ENCODE measurements at regions not wholly inside any gene's neighbourhood (a gene's known extent, or its start where the extent isn't known, plus 50 kb on each side); places are given as distances from the start of the nearest gene placed in this dataset.
"Not testable (repeated sequence)": the region's sequence is repeated elsewhere in the genome, so short reads cannot be mapped to it uniquely, and the experiment has no call there.

DNA sequence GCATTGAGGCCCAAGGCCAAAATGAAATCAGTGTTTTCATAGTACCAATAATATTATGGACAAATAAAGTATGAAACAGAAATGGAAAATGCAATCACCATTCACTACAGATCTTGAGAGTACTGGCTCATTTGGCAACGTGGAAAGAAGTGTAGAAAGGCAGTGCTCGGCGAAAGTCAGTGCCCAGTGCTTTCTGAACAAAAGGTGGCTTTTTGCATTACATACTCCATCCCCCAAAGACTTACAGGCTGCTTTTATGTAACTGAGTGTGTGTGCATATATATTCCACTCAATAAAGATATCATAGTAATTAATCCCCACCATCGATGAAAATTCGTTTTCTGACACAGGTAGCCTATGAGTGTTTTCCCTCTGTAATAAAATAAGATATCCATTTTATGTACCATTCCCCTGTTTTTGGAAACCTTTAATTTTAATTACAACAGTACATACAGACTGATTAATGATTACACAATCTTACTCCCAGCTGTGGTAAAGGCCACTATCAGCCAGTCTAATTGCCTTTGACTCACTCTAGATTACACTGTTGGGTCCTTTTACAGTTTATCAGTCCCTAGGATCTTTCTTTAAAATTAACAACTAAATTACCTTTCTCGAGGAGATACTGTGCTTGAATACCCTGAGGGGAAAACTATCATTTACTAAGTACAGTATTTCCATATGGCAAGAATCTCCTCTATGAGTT is 65.9 kb downstream of the MAD2L1 start:
- 83 to 90% methylated on average over 6 of the region's 6 CpGs for WGBS, 2 donors (ENCODE audit: low coverage in 1 of 2)
- Histone ChIP-seq H3K36me3 (no peaks in the 10 kb centered on the region), H3K27ac (no peak overlapping the region), H3K4me1 (no peaks in the 10 kb centered on the region), H3K4me3 (no peak overlapping the region), H3K9me3 (no peaks in the 10 kb centered on the region), H3K27me3 (no peaks in the 10 kb centered on the region)
- no peak for ATAC-seq
- no peak for TF ChIP-seq POLR2AphosphoS5 (IDR thresholded peaks at IDR 0.05)

- H3K4me1 ChIP-seq, H3K27ac ChIP-seq, H3K27me3 ChIP-seq, ATAC-seq, H3K4me3 ChIP-seq, H3K9me3 ChIP-seq, H3K36me3 ChIP-seq: not testable (repeated sequence)
- 94% methylated on average over 8 of the region's 10 CpGs; no CpG with 5 or more reads in 1 of the 2 donors for WGBS, 2 donors (ENCODE audit: low coverage in 1 of 2)
These were observed 70.6 kb downstream of the MAD2L1 start for GRCh38 chr4:119996024-119996423.

DNA sequence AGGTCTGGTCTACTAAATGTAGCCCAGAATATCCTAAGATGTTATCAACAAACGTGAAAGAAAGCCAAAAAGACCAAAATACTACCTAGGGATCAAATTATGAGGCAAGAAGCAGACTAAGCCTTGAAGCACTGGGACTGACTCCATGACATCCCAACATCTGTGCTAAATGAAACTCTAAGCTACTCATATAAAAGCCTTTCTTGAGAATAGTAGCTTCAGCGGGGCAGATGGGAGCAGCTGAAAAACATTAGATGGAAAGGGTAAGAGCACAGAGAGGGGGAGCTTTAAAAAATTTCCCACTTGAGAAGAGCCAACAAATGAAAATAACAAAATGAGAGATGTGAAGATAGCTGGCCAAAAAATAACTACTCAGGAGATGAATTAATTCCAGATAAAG is 81.7 kb downstream of the MAD2L1 start:
- Histone ChIP-seq H3K9me3 (no peaks in the 10 kb centered on the region), H3K27ac (no peak overlapping the region), H3K4me3 (no peak overlapping the region), H3K4me1 (peaks cover 0 to 12% (median 0%) of the 10 kb centered on the region in 3 donors), H3K36me3 (no peaks in the 10 kb centered on the region), H3K27me3 (no peaks in the 10 kb centered on the region)
- TF ChIP-seq POLR2A (IDR thresholded peaks at IDR 0.05) (no peak), POLR2AphosphoS5 (IDR thresholded peaks at IDR 0.05) (no peak), EP300 (IDR thresholded peaks at IDR 0.05) (no peak), CTCF (IDR thresholded peaks at IDR 0.05) (no peak)
- ATAC-seq: no peak
- 13 to 64% methylated on average over 1 to 2 of the region's 2 CpGs for WGBS, 2 donors (ENCODE audit: low coverage in 1 of 2)

DNA sequence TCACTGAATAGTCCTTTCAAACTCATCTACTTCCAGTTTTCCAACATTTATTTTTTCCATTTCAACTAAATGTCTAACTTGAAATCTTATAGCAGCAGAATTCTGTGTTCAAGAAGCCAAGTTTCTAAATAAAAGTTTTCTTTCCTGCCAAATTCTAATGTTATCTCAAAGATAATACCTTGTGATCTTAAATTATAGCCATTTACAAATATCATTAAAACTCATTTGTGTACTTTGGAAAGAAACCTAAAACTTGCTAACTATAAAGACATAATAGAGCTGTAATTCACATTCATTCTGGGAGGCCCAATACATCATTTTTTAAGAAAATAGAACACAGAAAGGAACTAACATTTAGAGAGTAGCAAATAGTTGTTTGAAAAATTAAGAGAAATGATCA is 83.9 kb downstream of the MAD2L1 start:
- H3K4me1 ChIP-seq: peaks cover 0 to 13% (median 0%) of the 10 kb centered on the region in 3 donors
- H3K9me3 ChIP-seq: no peaks in the 10 kb centered on the region
- no peak for TF ChIP-seq EP300 (IDR thresholded peaks at IDR 0.05)
- no peak for TF ChIP-seq CTCF (IDR thresholded peaks at IDR 0.05)
- TF ChIP-seq POLR2AphosphoS5 (IDR thresholded peaks at IDR 0.05): no peak
- TF ChIP-seq POLR2A (IDR thresholded peaks at IDR 0.05): no peak
- ATAC-seq: no peak
- no peaks in the 10 kb centered on the region for H3K36me3 ChIP-seq
- H3K27me3 ChIP-seq: no peaks in the 10 kb centered on the region
- H3K27ac ChIP-seq: no peak overlapping the region
- H3K4me3 ChIP-seq: no peak overlapping the region

- no peak for ATAC-seq
- TF ChIP-seq POLR2AphosphoS5 (IDR thresholded peaks at IDR 0.05) (no peak), CTCF (IDR thresholded peaks at IDR 0.05) (no peak), POLR2A (IDR thresholded peaks at IDR 0.05) (no peak), EP300 (IDR thresholded peaks at IDR 0.05) (no peak)
- no peak overlapping the region for H3K27ac ChIP-seq
- no peaks in the 10 kb centered on the region for H3K9me3 ChIP-seq
- peaks cover 0 to 29% (median 7%) of the 10 kb centered on the region in 3 donors for H3K4me1 ChIP-seq
- H3K4me3 ChIP-seq: no peak overlapping the region
- H3K27me3 ChIP-seq: no peaks in the 10 kb centered on the region
- H3K36me3 ChIP-seq: no peaks in the 10 kb centered on the region
- 66 to 82% methylated on average over 2 of the region's 2 CpGs for WGBS, 2 donors (ENCODE audit: low coverage in 1 of 2)
These were observed 86.2 kb downstream of the MAD2L1 start for GRCh38 chr4:119980456-119980855.

GRCh38 chr4:119977076-119977940 is 89.3 kb downstream of the MAD2L1 start:
- 29 to 41% methylated on average over 6 to 9 of the region's 9 CpGs for WGBS, 2 donors (ENCODE audit: low coverage in 1 of 2)
- peaks cover 0 to 23% (median 7%) of the 10 kb centered on the region in 3 donors for H3K4me1 ChIP-seq
- H3K36me3 ChIP-seq: no peaks in the 10 kb centered on the region
- H3K27me3 ChIP-seq: no peaks in the 10 kb centered on the region
- no peak overlapping the region for H3K4me3 ChIP-seq
- no peak for ATAC-seq
- TF ChIP-seq EP300 (IDR thresholded peaks at IDR 0.05) (no peak), CTCF (IDR thresholded peaks at IDR 0.05) (no peak), POLR2AphosphoS5 (IDR thresholded peaks at IDR 0.05) (no peak), POLR2A (IDR thresholded peaks at IDR 0.05) (no peak)
- H3K9me3 ChIP-seq: no peaks in the 10 kb centered on the region
- peak overlapping the region; percentile 47 to 68 (median 61) for H3K27ac ChIP-seq

Measured in gastroesophageal sphincter (tissue), 4 donors.